ENCODE measurements at regions not wholly inside any gene's neighbourhood (a gene's known extent, or its start where the extent isn't known, plus 50 kb on each side); places are given as distances from the start of the nearest gene placed in this dataset.

DNA sequence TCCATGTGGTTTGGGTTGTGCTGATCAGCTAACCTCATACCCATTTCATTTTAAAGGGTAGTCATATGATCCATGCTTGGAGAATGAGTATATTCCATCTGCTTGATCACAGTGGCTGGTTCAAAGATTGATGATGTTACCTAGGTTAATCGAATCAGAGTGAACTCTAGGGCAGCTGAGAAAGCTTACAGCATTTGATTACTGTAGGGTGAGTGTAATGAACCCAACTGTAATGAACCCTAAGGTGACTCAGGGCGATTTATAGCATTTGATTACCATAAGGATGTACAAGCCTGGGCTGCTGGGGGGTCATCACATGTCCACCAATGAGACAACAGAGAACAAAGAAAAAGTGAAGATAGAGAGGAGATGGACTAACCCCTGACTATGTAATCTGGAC lies 523.1 kb downstream of the ADRA2A start:
- Histone ChIP-seq H3K27ac (no peak overlapping the region), H3K4me3 (no peak overlapping the region), H3K9me3 (replicated peaks in 1 of 3) (no peaks in the 10 kb centered on the region), H3K27me3 (no peaks in the 10 kb centered on the region), H3K36me3 (replicated peaks in 1 of 2) (no peaks in the 10 kb centered on the region), H3K4me1 (replicated peaks in 1 of 2) (no peaks in the 10 kb centered on the region)
- WGBS, 4 donors, result 63 to 87% (median 77%) methylated on average over 2 of the region's 2 CpGs
- no peak for TF ChIP-seq POLR2A (IDR thresholded peaks at IDR 0.05)
- TF ChIP-seq, protein P1, sequence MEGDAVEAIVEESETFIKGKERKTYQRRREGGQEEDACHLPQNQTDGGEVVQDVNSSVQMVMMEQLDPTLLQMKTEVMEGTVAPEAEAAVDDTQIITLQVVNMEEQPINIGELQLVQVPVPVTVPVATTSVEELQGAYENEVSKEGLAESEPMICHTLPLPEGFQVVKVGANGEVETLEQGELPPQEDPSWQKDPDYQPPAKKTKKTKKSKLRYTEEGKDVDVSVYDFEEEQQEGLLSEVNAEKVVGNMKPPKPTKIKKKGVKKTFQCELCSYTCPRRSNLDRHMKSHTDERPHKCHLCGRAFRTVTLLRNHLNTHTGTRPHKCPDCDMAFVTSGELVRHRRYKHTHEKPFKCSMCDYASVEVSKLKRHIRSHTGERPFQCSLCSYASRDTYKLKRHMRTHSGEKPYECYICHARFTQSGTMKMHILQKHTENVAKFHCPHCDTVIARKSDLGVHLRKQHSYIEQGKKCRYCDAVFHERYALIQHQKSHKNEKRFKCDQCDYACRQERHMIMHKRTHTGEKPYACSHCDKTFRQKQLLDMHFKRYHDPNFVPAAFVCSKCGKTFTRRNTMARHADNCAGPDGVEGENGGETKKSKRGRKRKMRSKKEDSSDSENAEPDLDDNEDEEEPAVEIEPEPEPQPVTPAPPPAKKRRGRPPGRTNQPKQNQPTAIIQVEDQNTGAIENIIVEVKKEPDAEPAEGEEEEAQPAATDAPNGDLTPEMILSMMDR (IDR thresholded peaks at IDR 0.05), result no peak
- DNase-seq, result no peak
- intact Hi-C loops (cut with DNase I), result loop anchor here (10.0 kb wide), 2 partner anchors 525 to 535 kb away; partner anchors contain the start of gene ADRA2A (in 1 of the 2)

DNA sequence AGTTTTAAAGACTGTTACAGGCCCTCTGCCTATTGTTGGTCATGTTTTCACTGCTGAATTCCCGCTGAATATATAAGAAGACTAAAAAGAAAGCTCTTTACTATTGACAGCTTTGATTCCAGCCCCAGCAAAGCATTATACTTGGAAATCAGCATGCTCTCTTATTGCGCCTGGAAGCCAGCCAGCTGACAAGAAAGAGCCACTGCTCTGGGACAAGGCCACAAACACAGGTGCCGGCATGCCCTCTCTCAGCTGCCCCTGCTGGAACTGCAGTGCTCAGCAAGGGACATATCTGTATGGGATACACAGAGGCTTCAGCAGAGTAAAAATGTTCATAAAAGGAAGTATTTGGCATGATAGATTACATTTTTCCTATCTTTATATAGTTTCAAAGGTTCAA lies 523.9 kb downstream of the ADRA2A start:
- Histone ChIP-seq H3K4me1 (replicated peaks in 1 of 2) (no peaks in the 10 kb centered on the region), H3K36me3 (replicated peaks in 1 of 2) (no peaks in the 10 kb centered on the region), H3K9me3 (replicated peaks in 1 of 3) (no peaks in the 10 kb centered on the region), H3K4me3 (no peak overlapping the region), H3K27me3 (no peaks in the 10 kb centered on the region), H3K27ac (no peak overlapping the region)
- intact Hi-C loops (cut with DNase I), result no loop called here
- peak; percentile 43 to 88 (median 72) for DNase-seq
- TF ChIP-seq POLR2A (IDR thresholded peaks at IDR 0.05), result no peak
- TF ChIP-seq, protein P1 (IDR thresholded peaks at IDR 0.05), result peak in 2 of 6 experiments; percentile 7 to 22
- 25 to 57% (median 40%) methylated on average over 3 of the region's 3 CpGs for WGBS, 4 donors

DNA sequence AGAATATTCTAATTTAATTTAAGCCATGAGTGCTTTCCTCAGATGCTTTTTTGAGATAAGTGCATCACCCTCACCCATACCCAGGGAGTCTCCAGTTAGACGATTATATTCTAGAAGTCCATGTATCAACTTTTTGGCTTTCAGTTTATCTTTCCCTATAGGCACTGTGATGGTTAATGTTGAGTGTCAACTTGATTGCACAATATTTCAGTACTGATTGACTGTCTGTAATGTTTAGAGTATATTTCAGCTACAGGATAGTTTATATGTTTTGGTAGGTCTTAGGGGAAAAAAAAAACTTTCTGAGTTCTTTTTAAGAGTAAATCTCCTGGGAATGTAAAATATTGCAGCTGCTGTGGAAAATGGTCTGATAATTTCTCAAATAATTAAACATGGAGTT lies 535.4 kb downstream of the ADRA2A start:
- Histone ChIP-seq H3K27ac (no peak overlapping the region), H3K4me1 (replicated peaks in 1 of 2) (no peaks in the 10 kb centered on the region), H3K36me3 (replicated peaks in 1 of 2) (no peaks in the 10 kb centered on the region), H3K27me3 (no peaks in the 10 kb centered on the region), H3K9me3 (replicated peaks in 1 of 3) (no peaks in the 10 kb centered on the region), H3K4me3 (no peak overlapping the region)
- no peak for TF ChIP-seq POLR2A (IDR thresholded peaks at IDR 0.05)
- TF ChIP-seq, protein P1 (IDR thresholded peaks at IDR 0.05), result no peak
- 62 to 77% (median 71%) methylated on average over 1 of the region's 1 CpG for WGBS, 4 donors
- intact Hi-C loops (cut with DNase I), result no loop called here
- no peak for DNase-seq

- intact Hi-C loops (cut with DNase I), result no loop called here
- no peak for TF ChIP-seq POLR2A (IDR thresholded peaks at IDR 0.05)
- TF ChIP-seq, protein P1 (IDR thresholded peaks at IDR 0.05), result no peak
- WGBS, 4 donors, result 63 to 79% (median 77%) methylated on average over 3 of the region's 3 CpGs
- Histone ChIP-seq H3K4me1 (replicated peaks in 1 of 2) (no peaks in the 10 kb centered on the region), H3K9me3 (replicated peaks in 1 of 3) (no peaks in the 10 kb centered on the region), H3K36me3 (replicated peaks in 1 of 2) (no peaks in the 10 kb centered on the region), H3K27me3 (no peaks in the 10 kb centered on the region), H3K27ac (no peak overlapping the region), H3K4me3 (no peak overlapping the region)
- no peak for DNase-seq
These were observed 549.4 kb downstream of the GPAM start for GRCh38 chr10:111634191-111634590.
